ENCODE measurements at regions not wholly inside any gene's neighbourhood (a gene's known extent, or its start where the extent isn't known, plus 50 kb on each side); places are given as distances from the start of the nearest gene placed in this dataset.
"Not testable (repeated sequence)": the region's sequence is repeated elsewhere in the genome, so short reads cannot be mapped to it uniquely, and the experiment has no call there.

GRCh38 chr12:61272441-61272840 is 987.8 kb upstream of the USP15 start:
- DNase-seq (ENCODE audit: low spot score), result no peak
- no peak for TF ChIP-seq CTCF (IDR thresholded peaks at IDR 0.05; ENCODE audit: extremely low read depth, missing control alignments)

- no peak for DNase-seq (ENCODE audit: low spot score)
- no peak for TF ChIP-seq CTCF (IDR thresholded peaks at IDR 0.05; ENCODE audit: extremely low read depth, missing control alignments)
Observed at GRCh38 chr12:61282790-61283575, 977.2 kb upstream of the USP15 start.

- no peak for TF ChIP-seq CTCF (IDR thresholded peaks at IDR 0.05; ENCODE audit: extremely low read depth, missing control alignments)
- DNase-seq (ENCODE audit: low spot score), result no peak
Observed at GRCh38 chr12:61290473-61290872, 969.7 kb upstream of the USP15 start.

- TF ChIP-seq CTCF (IDR thresholded peaks at IDR 0.05; ENCODE audit: extremely low read depth, missing control alignments), result no peak
- no peak for DNase-seq (ENCODE audit: low spot score)
Observed at GRCh38 chr12:61291647-61292046, 968.6 kb upstream of the USP15 start.

GRCh38 chr12:61294011-61294410 is 966.2 kb upstream of the USP15 start:
- not testable (repeated sequence) for DNase-seq (ENCODE audit: low spot score)

- TF ChIP-seq CTCF (IDR thresholded peaks at IDR 0.05; ENCODE audit: extremely low read depth, missing control alignments), result no peak
- no peak for DNase-seq (ENCODE audit: low spot score)
Observed at GRCh38 chr12:61301817-61302216, 958.4 kb upstream of the USP15 start.

- DNase-seq (ENCODE audit: low spot score), result no peak
- TF ChIP-seq CTCF (IDR thresholded peaks at IDR 0.05; ENCODE audit: extremely low read depth, missing control alignments), result no peak
Observed at GRCh38 chr12:61302282-61302681, 957.9 kb upstream of the USP15 start.

- no peak for DNase-seq (ENCODE audit: low spot score)
- no peak for TF ChIP-seq CTCF (IDR thresholded peaks at IDR 0.05; ENCODE audit: extremely low read depth, missing control alignments)
Observed at GRCh38 chr12:61308220-61308619, 952.0 kb upstream of the USP15 start.

Data from GM20000 (cell line).